Uterus (tissue), 3 donors: ENCODE measurements at regions not wholly inside any gene's neighbourhood (a gene's known extent, or its start where the extent isn't known, plus 50 kb on each side); places are given as distances from the start of the nearest gene placed in this dataset.

Source experiments
- DNase-seq, 2 donors: peaks; one replicate each; pipeline ENCODE4 v3.0.0-alpha.2; 2019 to 2020
- H3K27ac ChIP-seq, 2 donors: fragments of 200-600 bp; sonication (generic); 1 replicate in 1 of 2; 2 replicates in 1 of 2; pipeline ENCODE4 v1.5.1; 2016 to 2018
- H3K27me3 ChIP-seq, 2 donors: fragments of 200-600 bp; sonication (generic); one replicate each; pipeline ENCODE4 v1.5.1; 2018 to 2019; ENCODE audit warnings: control low read depth in 1 of 2
- H3K36me3 ChIP-seq, 2 donors: fragments of 200-600 bp; sonication (generic); one replicate each; pipeline ENCODE4 v1.5.1; 2019; ENCODE audit warnings: control low read depth in 1 of 2
- H3K4me1 ChIP-seq, 2 donors: fragments of 200-600 bp; sonication (generic); one replicate each; pipeline ENCODE4 v1.5.1; 2018 to 2019; ENCODE audit warnings: control low read depth in 1 of 2
- H3K4me3 ChIP-seq, 2 donors: fragments of 200-600 bp; sonication (generic); 1 replicate in 1 of 2; 2 replicates in 1 of 2; pipeline ENCODE4 v1.5.1; 2018 to 2019; ENCODE audit warnings: mild to moderate bottlenecking in 1 of 2
- H3K9me3 ChIP-seq, 2 donors: fragments of 200-600 bp; sonication (generic); one replicate each; pipeline ENCODE4 v1.5.1; 2019; ENCODE audit warnings: control low read depth in 1 of 2
- POLR2A ChIP-seq, 2 donors: fragments of 450-650 bp; IDR thresholded peaks; one replicate each; pipeline ENCODE4 v1.6.1; 2016; ENCODE audit warnings: antibody characterized with exemption in 2 of 2, mild to moderate bottlenecking in 1 of 2, moderate library complexity in 1 of 2
- intact Hi-C: fragments of 100-400 bp; cut with DNase I; formaldehyde crosslinking; loops from one replicate; pipeline ENCODE4 v1.15.1; 2023; ENCODE audit warnings: low total_unique reads
- TF ChIP-seq, protein P1 (sequence below), 4 experiments: fragments of 200-600 bp in 2 of 4; fragments of 450-650 bp in 2 of 4; sonication (generic) in 2 of 4; IDR thresholded peaks; one replicate each; pipeline ENCODE4 v1.5.1; 2016 to 2019; ENCODE audit warnings: antibody characterized with exemption in 4 of 4, mild to moderate bottlenecking in 2 of 4, moderate library complexity in 1 of 4
- donor health status: DM: yes; HTN: yes; CAD: no.

DNA sequence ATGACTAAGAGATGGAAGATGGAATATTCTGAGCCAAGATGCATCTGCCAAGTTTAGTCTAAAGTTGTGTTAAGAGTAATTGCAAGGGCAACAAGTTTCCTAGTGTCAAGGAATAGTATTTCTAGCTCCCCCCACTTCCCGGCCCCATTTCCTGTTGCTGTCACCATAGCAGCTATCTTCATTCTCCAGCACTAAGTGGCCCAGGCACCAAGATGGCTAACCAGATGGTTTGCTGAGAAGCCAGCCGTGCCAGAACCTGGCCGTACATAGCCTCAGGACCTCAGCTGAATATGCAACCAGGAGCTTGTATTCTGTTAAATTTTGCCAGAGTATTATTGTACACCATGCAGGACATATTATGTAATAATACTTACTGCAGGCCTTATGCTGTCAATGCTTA lies 108.8 kb upstream of the UMPS start:
- DNase-seq, result no peak
- TF ChIP-seq POLR2A (IDR thresholded peaks at IDR 0.05), result no peak
- TF ChIP-seq, protein P1, sequence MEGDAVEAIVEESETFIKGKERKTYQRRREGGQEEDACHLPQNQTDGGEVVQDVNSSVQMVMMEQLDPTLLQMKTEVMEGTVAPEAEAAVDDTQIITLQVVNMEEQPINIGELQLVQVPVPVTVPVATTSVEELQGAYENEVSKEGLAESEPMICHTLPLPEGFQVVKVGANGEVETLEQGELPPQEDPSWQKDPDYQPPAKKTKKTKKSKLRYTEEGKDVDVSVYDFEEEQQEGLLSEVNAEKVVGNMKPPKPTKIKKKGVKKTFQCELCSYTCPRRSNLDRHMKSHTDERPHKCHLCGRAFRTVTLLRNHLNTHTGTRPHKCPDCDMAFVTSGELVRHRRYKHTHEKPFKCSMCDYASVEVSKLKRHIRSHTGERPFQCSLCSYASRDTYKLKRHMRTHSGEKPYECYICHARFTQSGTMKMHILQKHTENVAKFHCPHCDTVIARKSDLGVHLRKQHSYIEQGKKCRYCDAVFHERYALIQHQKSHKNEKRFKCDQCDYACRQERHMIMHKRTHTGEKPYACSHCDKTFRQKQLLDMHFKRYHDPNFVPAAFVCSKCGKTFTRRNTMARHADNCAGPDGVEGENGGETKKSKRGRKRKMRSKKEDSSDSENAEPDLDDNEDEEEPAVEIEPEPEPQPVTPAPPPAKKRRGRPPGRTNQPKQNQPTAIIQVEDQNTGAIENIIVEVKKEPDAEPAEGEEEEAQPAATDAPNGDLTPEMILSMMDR (IDR thresholded peaks at IDR 0.05), result no peak
- no peaks in the 10 kb centered on the region for H3K36me3 ChIP-seq
- H3K4me1 ChIP-seq, result no peaks in the 10 kb centered on the region
- H3K4me3 ChIP-seq, result no peak overlapping the region
- no peak overlapping the region for H3K27ac ChIP-seq
- H3K27me3 ChIP-seq, result no peaks in the 10 kb centered on the region
- H3K9me3 ChIP-seq, result no peaks in the 10 kb centered on the region
- intact Hi-C loops, result no loop called here

- H3K36me3 ChIP-seq, result no peaks in the 10 kb centered on the region
- no peaks in the 10 kb centered on the region for H3K4me1 ChIP-seq
- no peak overlapping the region for H3K4me3 ChIP-seq
- no peaks in the 10 kb centered on the region for H3K9me3 ChIP-seq
- no peak for DNase-seq
- intact Hi-C loops, result no loop called here
- H3K27ac ChIP-seq, result no peak overlapping the region
- TF ChIP-seq, protein P1 (IDR thresholded peaks at IDR 0.05), result no peak
- TF ChIP-seq POLR2A (IDR thresholded peaks at IDR 0.05), result no peak
- H3K27me3 ChIP-seq, result no peaks in the 10 kb centered on the region
These were observed 105.2 kb upstream of the UMPS start for GRCh38 chr3:124625074-124625473.

GRCh38 chr3:124627501-124627908 lies 102.7 kb upstream of the UMPS start:
- no peaks in the 10 kb centered on the region for H3K4me1 ChIP-seq
- no peak overlapping the region for H3K4me3 ChIP-seq
- TF ChIP-seq, protein P1 (IDR thresholded peaks at IDR 0.05), result no peak
- no peak for TF ChIP-seq POLR2A (IDR thresholded peaks at IDR 0.05)
- no peaks in the 10 kb centered on the region for H3K27me3 ChIP-seq
- H3K27ac ChIP-seq, result no peak overlapping the region
- DNase-seq, result no peak
- no peaks in the 10 kb centered on the region for H3K36me3 ChIP-seq
- intact Hi-C loops, result no loop called here
- no peaks in the 10 kb centered on the region for H3K9me3 ChIP-seq

DNA sequence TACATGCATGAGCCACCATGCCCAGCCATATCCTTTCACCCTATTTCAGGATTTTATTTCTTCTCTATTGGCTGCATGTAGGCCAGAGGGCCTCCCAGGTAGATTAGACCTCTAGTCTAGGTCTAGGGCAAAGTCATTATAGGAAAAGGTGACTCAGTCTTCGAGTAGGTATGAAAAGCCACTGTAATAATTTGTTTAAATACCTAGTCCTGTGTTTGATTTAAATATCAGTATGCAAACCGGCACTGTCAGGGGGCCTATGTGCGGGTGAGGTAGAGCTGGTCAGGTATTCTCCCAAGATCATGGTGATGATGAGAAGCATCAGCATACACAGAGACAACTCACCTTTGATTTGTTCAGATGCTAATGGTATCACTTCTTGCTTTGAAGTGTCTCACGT lies 101.4 kb upstream of the UMPS start:
- Histone ChIP-seq H3K36me3 (no peaks in the 10 kb centered on the region), H3K4me3 (no peak overlapping the region), H3K27ac (no peak overlapping the region), H3K27me3 (no peaks in the 10 kb centered on the region), H3K9me3 (no peaks in the 10 kb centered on the region), H3K4me1 (no peaks in the 10 kb centered on the region)
- DNase-seq, result no peak
- TF ChIP-seq POLR2A (IDR thresholded peaks at IDR 0.05), result no peak
- TF ChIP-seq, protein P1 (IDR thresholded peaks at IDR 0.05), result no peak
- intact Hi-C loops, result no loop called here

GRCh38 chr3:124629497-124629896 lies 100.8 kb upstream of the UMPS start:
- TF ChIP-seq, protein P1 (IDR thresholded peaks at IDR 0.05), result no peak
- no peak for TF ChIP-seq POLR2A (IDR thresholded peaks at IDR 0.05)
- no peak overlapping the region for H3K4me3 ChIP-seq
- H3K9me3 ChIP-seq, result no peaks in the 10 kb centered on the region
- no peaks in the 10 kb centered on the region for H3K36me3 ChIP-seq
- no peaks in the 10 kb centered on the region for H3K4me1 ChIP-seq
- intact Hi-C loops, result no loop called here
- no peaks in the 10 kb centered on the region for H3K27me3 ChIP-seq
- no peak for DNase-seq
- no peak overlapping the region for H3K27ac ChIP-seq
